ENCODE measurements at regions not wholly inside any gene's neighbourhood (a gene's known extent, or its start where the extent isn't known, plus 50 kb on each side); places are given as distances from the start of the nearest gene placed in this dataset.

DNA sequence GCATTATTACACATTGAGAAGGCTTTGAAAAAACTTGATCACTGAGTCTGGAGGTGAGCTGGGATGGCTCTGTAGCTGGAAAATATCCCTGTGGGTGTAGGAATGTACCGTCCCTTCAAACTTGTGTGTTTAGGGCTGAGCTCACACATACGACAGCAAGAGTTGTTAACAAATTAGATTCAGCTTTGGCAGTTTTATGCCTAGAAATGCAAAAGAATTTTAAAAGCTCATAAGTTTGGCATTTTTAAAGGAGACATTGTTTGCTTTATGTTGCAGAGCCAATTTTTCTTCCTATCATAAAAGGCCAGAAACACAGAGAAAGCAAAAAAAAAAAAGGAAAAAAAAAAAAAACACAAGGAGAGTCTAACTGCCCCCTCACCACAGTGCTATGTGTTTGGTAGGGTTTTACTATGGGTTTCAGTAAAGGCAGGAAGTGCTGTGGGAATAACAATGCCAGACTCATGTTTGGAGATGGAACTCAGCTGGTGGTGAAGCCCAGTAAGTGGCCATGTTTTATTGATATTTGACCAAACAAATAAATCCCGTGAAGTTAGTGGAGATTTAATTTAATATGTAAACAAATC is 78.4 kb downstream of the DAD1 start:
- intact Hi-C loops (cut with micrococcal nuclease; ENCODE audit: unreplicated experiment) = loop anchor here (2.0 kb wide), 1 partner anchor 20 kb away; no protein-coding TSS in a partner anchor
- WGBS (ENCODE audit: insufficient coverage, insufficient replicate concordance, low lambda C conversion rate, missing lambda C conversion rate) = 16% methylated on average over 3 of the region's 3 CpGs
- Histone ChIP-seq H3K27me3 (replicated peaks in 1 of 2; ENCODE audit: control insufficient read depth in 2 of 2, insufficient read depth in 2 of 2, low read length in 1 of 2) (no peaks in the 10 kb centered on the region), H3K79me2 (ENCODE audit: control insufficient read depth, insufficient read depth, low read length) (peaks cover 83% of the 10 kb centered on the region), H3K4me3 (peak overlapping the region; percentile 68), H3K36me3 (ENCODE audit: control insufficient read depth in 2 of 2, insufficient read depth in 2 of 2, low read length in 1 of 2) (0 out of 4 replicates have a peak, but pooled peaks cover 0 to 3% of the 10 kb centered on the region in 2 experiments), H4K20me1 (ENCODE audit: control insufficient read depth, insufficient read depth) (no peaks in the 10 kb centered on the region), H3K27ac (ENCODE audit: control insufficient read depth, insufficient read depth) (peak overlapping the region; percentile 98), H3K9me3 (replicated peaks; ENCODE audit: control insufficient read depth, insufficient read depth, low read length) (no peaks in the 10 kb centered on the region), H3K4me2 (ENCODE audit: control insufficient read depth, insufficient read depth) (peak overlapping the region; percentile 92), H3K9ac (ENCODE audit: control insufficient read depth, insufficient read depth, low read length) (peak overlapping the region; percentile 78), H3K4me1 (ENCODE audit: control insufficient read depth, insufficient read depth, low read length) (peaks cover 83% of the 10 kb centered on the region), H2AFZ (ENCODE audit: control insufficient read depth, low read depth, low read length) (no peak overlapping the region)
- ATAC-seq = no peak
- no TSS peak for BruUV-seq (replicated peaks)
- ChIA-PET SMC1A (ENCODE audit: uncharacterized antibody, unreplicated experiment) (interaction anchor here (1.5 to 17.7 kb wide), 12 partner anchors 9 to 126 kb away, joined by 6 to 399 read pairs (median 54); no protein-coding TSS in a partner anchor), POLR2A (interaction anchor here (0.7 to 35.4 kb wide), 13 partner anchors 8 to 129 kb away, joined by 3 to 875 read pairs (median 10); no protein-coding TSS in a partner anchor), CTCF (interaction anchor here (0.7 to 10.7 kb wide), 21 partner anchors 8 to 126 kb away, joined by 3 to 101 read pairs (median 7); no protein-coding TSS in a partner anchor), RAD21 (ENCODE audit: unreplicated experiment) (interaction anchor here (0.7 to 25.4 kb wide), 23 partner anchors 10 to 749 kb away, joined by 3 to 797 read pairs (median 6); no protein-coding TSS in a partner anchor)
- FAIRE-seq = no peak
- in situ Hi-C loops (cut with MboI) = no loop called here
- DNase-seq (ENCODE audit: low read depth, low spot score) = no peak
- TF ChIP-seq YY1 (IDR thresholded peaks at IDR 0.05; ENCODE audit: low read depth, low read length) = peak; percentile 56; the same call in 1 of the 2 replicates
- TF ChIP-seq, protein P1, sequence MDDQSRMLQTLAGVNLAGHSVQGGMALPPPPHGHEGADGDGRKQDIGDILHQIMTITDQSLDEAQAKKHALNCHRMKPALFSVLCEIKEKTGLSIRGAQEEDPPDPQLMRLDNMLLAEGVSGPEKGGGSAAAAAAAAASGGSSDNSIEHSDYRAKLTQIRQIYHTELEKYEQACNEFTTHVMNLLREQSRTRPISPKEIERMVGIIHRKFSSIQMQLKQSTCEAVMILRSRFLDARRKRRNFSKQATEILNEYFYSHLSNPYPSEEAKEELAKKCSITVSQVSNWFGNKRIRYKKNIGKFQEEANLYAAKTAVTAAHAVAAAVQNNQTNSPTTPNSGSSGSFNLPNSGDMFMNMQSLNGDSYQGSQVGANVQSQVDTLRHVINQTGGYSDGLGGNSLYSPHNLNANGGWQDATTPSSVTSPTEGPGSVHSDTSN (IDR thresholded peaks at IDR 0.05; ENCODE audit: insufficient replicate concordance, low read depth, low read length) = peak; percentile 33
- TF ChIP-seq MTA3 (IDR thresholded peaks at IDR 0.05; ENCODE audit: borderline replicate concordance, low read length) = peak; percentile 30; the same call in 1 of the 2 replicates
- TF ChIP-seq CHD1 (IDR thresholded peaks at IDR 0.05; ENCODE audit: low read depth, low read length) = 0 out of 2 replicates have a peak, but pooled peaks have one; percentile 50
- TF ChIP-seq RUNX3 (IDR thresholded peaks at IDR 0.05; ENCODE audit: low read length) = peak; percentile 20; the same call in 1 of the 2 replicates
- TF ChIP-seq PML (IDR thresholded peaks at IDR 0.05; ENCODE audit: low read length) = 0 out of 2 replicates have a peak, but pooled peaks have one; percentile 43
- peak; percentile 44 for TF ChIP-seq POLR2AphosphoS5 (IDR thresholded peaks at IDR 0.05; ENCODE audit: low read length)
- peak in 1 of 2 experiments; percentile 20; a peak in 3 of 4 replicates for TF ChIP-seq IKZF2 (IDR thresholded peaks at IDR 0.05)
- TF ChIP-seq, protein P2, sequence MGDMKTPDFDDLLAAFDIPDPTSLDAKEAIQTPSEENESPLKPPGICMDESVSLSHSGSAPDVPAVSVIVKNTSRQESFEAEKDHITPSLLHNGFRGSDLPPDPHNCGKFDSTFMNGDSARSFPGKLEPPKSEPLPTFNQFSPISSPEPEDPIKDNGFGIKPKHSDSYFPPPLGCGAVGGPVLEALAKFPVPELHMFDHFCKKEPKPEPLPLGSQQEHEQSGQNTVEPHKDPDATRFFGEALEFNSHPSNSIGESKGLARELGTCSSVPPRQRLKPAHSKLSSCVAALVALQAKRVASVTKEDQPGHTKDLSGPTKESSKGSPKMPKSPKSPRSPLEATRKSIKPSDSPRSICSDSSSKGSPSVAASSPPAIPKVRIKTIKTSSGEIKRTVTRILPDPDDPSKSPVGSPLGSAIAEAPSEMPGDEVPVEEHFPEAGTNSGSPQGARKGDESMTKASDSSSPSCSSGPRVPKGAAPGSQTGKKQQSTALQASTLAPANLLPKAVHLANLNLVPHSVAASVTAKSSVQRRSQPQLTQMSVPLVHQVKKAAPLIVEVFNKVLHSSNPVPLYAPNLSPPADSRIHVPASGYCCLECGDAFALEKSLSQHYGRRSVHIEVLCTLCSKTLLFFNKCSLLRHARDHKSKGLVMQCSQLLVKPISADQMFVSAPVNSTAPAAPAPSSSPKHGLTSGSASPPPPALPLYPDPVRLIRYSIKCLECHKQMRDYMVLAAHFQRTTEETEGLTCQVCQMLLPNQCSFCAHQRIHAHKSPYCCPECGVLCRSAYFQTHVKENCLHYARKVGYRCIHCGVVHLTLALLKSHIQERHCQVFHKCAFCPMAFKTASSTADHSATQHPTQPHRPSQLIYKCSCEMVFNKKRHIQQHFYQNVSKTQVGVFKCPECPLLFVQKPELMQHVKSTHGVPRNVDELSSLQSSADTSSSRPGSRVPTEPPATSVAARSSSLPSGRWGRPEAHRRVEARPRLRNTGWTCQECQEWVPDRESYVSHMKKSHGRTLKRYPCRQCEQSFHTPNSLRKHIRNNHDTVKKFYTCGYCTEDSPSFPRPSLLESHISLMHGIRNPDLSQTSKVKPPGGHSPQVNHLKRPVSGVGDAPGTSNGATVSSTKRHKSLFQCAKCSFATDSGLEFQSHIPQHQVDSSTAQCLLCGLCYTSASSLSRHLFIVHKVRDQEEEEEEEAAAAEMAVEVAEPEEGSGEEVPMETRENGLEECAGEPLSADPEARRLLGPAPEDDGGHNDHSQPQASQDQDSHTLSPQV (IDR thresholded peaks at IDR 0.05) = peak; percentile 76; the same call in 1 of the 2 replicates
- no peak for TF ChIP-seq CHD4 (IDR thresholded peaks at IDR 0.05)
- TF ChIP-seq SUZ12 (IDR thresholded peaks at IDR 0.05; ENCODE audit: unreplicated experiment) = no peak
- TF ChIP-seq PAX8 (IDR thresholded peaks at IDR 0.05) = no peak
- no peak for TF ChIP-seq SIN3A (IDR thresholded peaks at IDR 0.05; ENCODE audit: low read depth, low read length)
- TF ChIP-seq, protein P3, sequence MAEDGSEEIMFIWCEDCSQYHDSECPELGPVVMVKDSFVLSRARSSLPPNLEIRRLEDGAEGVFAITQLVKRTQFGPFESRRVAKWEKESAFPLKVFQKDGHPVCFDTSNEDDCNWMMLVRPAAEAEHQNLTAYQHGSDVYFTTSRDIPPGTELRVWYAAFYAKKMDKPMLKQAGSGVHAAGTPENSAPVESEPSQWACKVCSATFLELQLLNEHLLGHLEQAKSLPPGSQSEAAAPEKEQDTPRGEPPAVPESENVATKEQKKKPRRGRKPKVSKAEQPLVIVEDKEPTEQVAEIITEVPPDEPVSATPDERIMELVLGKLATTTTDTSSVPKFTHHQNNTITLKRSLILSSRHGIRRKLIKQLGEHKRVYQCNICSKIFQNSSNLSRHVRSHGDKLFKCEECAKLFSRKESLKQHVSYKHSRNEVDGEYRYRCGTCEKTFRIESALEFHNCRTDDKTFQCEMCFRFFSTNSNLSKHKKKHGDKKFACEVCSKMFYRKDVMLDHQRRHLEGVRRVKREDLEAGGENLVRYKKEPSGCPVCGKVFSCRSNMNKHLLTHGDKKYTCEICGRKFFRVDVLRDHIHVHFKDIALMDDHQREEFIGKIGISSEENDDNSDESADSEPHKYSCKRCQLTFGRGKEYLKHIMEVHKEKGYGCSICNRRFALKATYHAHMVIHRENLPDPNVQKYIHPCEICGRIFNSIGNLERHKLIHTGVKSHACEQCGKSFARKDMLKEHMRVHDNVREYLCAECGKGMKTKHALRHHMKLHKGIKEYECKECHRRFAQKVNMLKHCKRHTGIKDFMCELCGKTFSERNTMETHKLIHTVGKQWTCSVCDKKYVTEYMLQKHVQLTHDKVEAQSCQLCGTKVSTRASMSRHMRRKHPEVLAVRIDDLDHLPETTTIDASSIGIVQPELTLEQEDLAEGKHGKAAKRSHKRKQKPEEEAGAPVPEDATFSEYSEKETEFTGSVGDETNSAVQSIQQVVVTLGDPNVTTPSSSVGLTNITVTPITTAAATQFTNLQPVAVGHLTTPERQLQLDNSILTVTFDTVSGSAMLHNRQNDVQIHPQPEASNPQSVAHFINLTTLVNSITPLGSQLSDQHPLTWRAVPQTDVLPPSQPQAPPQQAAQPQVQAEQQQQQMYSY (CRISPR knock-in tag; IDR thresholded peaks at IDR 0.05) = peak; percentile 62; the same call in 1 of the 2 replicates
